A172 (cell line): ENCODE measurements at regions not wholly inside any gene's neighbourhood (a gene's known extent, or its start where the extent isn't known, plus 50 kb on each side); places are given as distances from the start of the nearest gene placed in this dataset.

Experiments used
- DNase-seq: peaks from one replicate; pipeline ENCODE4 v3.0.0-alpha.2; 2015; ENCODE audit warnings: low spot score

DNA sequence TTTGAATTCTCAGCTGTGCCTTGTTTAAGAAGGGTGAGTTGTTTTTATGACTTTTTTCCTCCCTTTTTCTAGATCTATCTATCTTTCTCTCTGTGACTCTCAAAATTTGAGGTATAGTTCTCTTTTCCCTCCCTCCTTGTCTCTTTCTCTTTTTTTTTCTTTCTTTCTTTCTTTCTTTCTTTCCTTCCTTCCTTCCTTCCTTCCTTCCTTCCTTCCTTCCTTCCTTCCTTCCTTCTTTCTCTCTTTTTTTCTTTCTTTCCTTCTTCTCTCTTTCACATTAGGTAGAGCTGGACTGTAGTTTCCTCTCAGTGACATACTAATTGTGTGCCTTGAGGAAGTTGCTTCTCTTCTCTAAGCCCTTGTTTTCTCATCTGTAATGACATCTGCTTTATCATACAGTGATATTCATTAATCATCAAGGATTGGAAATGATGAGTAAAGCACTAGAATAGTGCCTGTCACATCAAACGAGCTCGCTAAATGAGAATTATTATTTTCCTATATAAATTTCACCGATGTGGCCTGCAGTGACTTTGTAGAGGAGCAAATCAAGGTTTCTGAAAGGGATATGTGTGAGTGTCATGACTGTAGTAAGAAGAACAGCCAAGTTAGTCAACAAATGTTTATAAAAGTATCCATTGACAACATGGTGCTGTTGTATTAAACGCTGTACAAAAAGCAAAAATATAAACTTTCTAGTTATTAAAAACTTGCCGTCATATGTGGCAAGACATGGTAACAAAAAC lies 78.9 kb upstream of the SLC38A2 start:
- no peak for DNase-seq

DNA sequence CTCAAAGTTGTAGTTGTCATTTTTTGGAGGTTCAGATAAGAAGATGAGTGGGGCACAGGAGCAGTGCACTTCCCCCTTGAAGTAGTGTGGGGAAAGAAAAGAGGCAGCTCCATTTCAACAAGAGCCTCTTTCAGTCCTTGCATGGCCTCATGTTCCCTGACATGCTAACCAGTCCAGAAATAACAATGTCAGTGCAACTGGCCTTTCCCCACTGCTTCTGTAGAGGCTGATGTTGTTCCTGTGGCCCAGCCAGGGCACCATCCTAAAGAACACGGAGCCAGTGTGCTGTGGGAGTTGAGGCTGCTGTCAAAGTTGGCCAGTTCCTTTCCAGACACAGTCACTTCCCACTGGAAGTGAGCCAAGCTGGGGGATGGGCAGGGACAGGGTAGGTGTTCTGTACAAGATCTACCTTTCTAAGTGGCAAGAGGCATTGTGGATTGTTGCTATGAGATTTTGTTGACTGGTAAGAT lies 77.7 kb upstream of the SLC38A2 start:
- DNase-seq, result no peak

DNA sequence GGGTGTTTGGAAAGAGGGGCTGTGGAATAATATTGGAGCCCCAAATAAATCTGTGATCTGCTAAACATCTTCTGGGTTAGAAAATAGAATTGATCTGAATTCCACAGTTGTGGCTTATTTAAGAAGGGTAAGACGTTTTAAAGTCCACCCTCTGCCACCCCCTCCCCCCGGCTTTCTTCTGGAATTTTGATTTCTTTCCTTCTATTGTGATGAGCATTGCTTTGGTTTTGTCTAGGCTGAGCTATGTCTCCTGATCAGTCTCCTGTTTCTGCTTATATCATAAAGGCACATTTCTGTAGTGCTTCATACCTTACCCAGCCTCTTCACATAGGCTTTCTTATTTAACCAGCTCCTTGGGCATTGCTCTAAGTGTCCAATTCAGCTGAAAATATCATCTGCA lies 77.3 kb upstream of the SLC38A2 start:
- no peak for DNase-seq

DNA sequence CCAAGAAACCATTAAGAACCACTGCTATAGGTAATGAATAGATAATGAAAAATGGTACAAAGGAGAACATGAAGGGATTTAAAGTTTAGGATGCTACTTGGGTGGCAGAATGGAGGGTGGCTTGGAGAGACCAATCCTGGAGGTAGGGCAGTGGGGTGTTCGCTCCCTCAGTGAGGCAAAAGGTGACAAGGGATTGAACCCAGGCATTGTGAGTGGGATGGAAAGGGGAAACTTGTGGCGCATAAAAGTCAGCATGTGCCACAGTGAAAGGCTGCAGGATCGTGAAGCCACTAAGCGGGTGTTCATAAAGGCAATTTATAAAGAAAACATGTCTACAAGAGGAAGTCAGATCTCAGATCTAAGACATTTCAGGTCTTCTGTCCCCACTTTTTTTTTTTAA lies 76.7 kb upstream of the SLC38A2 start:
- no peak for DNase-seq

DNA sequence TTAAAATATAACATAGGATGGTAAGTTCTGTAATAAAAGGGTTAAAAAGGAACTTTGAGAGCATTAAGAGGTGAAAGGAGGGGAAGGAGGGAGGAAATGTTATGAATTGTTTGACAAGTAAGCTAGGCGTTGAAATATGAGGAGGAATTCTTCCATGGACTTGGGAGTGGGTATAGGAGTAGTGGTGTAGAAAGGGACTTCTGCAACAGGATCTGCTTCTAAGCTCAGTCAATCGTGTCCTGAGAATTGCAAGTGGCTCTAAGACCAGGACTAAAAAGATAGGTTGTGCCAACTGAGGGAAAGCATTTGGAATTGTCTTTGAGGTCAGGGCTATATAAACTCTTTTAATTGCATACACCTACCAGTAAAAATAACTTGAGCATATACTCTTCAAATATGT lies 74.1 kb upstream of the SLC38A2 start:
- no peak for DNase-seq

DNA sequence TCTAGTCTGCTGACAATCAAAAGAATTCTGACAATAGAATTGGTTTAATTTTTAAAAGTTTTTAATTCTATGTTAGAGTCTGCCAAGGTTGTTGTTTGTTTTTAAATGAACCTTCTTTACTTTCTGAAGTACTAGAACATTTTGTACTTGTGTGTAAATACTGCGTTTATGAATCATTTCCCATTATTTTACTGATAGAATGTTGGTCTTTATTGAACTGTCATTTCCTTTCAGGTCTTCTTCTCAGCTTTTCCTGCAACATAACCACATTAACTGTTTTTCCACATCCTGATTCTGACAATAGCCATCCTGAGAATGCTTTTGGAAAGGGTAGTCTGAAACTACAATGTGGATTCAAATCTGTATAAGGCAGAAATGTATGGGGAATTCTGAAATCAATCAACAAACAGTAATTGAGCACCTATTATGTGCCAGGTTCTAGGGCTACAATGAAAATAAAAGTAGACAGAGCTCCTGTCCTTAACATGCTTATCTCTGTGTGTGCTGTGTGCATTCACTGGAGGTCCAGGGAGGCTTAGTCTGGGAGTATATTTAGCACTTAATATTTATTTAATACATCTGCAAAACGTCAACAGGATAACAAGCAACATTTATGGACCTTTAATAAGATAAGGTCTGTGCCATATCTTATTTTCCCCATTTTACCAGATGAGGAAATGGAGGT lies 73.1 kb upstream of the SLC38A2 start:
- no peak for DNase-seq

DNA sequence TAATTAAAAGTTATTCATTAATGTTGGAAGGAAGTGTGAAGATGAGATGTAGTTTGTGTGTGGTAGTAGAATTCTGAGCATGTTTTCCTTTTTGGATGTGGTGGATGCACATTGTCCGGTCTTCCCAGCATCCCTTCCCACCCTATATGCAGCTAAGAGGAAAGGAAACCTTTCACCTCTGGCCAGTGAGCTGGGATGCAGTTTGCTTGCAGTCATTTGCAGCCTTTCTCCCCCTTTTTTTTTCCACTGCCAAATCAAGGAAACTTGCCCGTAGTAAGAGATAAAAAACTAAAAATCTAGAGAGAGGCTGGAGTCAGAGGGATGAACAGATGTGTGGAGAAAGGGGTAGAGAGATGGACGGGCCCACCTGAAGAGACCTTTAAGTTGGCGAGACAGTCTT lies 72.5 kb upstream of the SLC38A2 start:
- no peak for DNase-seq

DNA sequence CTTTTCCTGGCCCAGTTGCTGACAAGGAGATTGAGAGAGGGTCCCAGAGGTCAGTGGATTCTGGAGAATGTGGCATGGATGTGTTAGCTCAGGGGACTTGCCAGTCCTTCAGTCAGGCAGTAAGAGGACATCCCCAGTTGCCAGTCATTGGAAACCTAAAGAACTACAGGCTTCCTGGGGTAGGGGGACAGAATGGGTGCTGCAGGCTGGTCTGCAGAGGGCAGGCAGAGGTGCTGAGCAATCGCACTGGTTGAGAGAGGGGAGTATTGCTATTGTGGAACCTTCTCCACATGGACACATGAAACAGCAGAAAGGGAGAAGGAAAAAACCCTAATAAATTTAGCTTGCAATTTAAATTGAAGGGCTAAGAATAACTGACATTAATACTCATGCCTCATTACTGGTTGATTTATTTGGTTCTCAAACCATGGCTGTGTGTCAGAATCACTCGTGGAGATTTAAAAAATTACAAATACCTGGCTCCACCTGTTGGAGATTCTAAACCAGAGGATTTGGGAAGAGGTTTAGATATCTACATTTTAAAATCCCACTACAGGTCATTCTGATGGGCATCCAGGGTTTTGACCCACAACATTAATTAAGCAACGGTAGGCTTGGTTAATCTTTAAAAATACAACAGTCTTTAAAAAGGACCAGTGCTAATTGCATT lies 71.2 kb upstream of the SLC38A2 start:
- DNase-seq, result no peak

DNA sequence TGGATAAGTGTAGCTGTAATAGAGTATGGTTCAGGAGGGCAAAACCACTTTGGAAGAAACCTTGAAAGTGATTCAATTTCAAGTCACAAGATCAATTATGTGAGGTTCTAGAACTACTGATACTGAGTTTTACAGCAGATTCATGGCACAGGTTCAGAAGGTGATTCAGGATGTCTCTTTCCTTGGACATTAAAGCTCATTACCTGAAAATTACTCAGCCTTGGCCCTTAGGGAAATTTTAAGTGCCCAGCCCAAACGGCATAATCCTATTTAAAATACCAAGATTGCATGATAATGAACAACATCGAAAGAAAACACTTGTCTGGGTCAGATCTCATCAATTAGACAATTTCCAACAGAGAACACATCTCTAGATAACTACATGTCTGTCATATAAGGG lies 70.2 kb upstream of the SLC38A2 start:
- DNase-seq, result no peak

DNA sequence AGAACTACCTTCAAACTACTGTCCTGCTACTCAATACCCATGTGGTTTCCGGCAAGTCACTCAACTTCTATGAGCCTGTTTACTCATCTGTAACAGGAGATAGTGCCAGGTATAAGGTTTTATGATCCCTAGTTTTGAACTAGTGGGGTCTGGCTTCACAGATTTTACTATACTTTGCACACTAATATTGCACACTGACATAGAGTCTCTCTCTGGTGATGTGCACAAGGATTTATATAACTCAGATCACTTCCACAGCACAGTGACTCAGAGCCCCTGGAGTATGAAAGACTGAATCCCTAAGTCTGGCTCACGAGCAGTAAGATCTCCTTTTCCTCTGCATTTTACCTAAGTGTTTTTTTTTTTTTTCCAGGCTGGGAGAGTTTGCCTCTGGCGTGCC lies 69.7 kb upstream of the SLC38A2 start:
- no peak for DNase-seq

DNA sequence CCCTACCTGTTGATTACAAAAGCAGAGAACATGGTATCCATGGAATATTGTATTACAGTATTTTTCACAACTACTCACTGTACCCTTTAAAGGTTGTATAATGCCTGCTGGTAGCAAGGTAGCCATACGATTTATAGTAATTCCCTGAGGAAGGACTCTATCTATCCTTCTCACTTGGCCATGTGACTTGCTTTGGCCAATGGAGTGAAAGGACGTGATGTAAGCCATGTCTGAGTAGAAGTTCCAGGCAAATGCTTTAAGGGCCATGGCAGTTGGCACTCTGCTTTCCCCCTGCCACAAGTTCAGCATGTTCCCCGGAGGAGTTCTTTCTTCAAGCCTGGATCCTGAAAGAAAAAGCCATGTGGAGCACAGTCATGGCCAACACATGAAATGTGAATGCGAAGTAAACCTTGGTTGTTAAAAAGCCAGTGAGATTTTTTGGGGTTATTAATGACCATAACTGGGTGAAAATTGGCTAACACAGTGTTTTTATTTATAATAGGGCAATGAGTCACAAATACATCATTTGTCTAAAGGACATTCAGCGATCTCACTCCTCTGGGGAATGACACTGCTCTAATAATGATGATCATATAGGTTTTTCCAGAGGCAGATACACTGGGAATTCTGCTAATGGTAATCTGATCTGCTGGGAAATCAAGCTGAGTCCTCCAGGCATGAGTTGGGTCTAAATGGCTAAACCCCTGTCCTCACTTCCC lies 67.4 kb upstream of the SLC38A2 start:
- no peak for DNase-seq

DNA sequence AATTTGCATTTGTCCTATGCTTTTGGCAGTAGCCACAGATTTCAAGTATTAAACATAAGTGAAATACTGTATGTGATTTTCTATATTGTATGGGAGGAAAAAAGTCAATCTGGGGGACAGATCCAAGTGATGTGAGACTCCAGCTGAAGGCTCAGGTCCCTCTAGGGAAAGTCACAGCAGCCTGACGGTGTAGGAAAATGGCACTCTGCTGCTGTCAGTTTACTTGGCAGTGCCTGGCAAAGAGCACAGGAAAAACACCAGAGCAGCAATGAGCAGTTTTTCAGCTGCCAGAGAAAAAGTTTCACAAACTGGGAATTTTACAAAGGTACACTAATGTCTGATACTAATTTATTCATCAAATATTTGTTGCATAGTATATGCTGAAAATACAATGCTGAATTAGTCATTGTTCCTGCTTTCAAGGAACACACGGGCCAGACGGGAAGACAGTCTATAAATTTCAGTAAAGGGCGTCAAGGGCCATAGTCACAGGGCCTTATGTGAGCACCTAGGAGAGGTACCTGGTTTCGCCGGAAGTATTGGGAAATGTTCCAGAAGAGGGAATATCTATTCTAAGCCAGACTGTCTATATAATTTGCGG lies 66.2 kb upstream of the SLC38A2 start:
- no peak for DNase-seq

DNA sequence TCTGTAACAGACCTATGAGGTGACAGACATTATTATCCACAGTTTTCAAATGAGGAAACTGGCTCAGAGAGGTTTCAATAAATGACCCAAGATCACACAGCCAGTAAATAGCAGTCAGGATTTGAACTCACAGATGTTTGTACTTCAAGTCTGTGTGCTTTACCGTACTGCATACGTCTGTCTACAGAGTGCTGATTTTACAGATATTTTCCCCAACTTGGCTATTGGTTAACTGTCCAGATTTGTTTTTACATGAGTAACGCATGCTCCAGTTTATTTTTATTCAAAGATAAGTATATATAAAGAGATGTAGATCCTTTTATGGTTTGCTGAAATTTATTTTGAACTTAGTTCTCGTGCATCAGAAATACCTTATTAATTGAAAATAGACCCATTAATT lies 65.7 kb upstream of the SLC38A2 start:
- DNase-seq, result no peak

DNA sequence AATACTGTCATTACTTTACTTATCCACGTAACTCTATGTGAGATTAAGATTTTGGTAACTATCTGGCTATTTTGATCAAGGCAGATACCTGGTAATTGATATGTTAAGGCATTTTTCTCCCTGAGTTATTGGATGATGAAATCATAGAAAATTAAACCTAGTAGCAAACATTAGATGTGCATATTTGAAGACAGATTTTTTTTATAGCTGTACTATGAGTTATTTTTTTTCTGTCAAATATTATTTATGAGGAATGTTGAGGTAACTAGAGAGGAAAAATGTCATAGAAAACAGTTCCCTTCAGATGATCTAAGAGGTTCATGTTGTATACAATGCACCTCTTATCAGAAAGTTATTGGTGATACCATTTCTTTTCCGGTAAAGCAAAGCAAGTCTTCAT lies 64.9 kb upstream of the SLC38A2 start:
- no peak for DNase-seq

DNA sequence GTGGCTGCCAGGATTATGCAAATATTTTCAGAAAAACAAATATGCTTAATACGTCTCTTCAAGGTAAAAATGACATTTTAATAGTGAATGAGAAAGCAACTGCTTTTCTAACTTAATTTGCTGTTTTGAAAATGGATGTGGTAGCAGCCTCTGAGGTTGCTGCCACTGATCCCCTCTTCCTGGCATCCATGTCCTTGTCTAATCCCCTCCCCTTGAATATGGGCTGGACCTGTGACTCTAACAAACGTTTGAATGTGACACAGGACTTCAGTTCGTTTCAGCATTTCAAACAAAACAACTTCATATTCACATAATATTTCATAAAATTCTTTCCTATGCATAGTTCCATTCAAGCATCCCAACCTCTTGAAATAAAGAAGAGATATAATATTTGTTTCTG lies 64.2 kb upstream of the SLC38A2 start:
- no peak for DNase-seq

DNA sequence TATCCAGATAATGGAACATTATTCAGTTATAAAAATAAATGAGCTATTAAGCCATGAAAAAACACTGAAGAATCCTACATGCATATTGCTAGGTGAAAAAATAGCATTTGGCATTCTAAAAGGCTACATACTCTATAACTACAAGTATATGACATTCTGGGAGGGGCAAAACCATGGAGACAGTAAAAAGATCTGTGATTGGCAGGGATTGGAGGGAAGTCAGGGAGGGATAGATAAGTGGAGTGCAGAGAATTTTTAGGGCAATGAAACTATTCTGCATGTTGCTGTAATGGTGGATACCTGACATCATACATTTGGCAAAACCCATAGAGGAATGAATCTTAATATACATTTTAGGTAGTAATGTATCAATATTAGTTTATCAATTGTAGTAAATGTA lies 63.1 kb upstream of the SLC38A2 start:
- DNase-seq, result no peak

DNA sequence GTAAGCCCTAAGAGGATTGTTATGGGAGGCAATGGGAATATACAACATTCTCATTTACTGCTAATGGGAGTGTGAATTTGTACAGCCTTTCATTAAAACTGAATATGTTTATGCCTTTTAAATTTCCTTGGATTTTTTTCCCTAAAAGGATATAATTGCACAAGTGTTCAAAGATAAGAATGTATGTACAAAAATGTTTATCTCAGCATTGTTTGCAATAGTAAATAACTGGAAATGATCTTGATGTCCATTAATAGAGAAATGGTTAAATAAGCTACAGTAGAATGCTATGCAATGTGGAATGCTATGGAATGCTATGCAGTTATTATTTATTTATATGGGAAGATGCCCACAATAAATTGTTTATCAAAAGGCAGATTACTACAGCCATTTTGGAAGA lies 62.5 kb upstream of the SLC38A2 start:
- no peak for DNase-seq

DNA sequence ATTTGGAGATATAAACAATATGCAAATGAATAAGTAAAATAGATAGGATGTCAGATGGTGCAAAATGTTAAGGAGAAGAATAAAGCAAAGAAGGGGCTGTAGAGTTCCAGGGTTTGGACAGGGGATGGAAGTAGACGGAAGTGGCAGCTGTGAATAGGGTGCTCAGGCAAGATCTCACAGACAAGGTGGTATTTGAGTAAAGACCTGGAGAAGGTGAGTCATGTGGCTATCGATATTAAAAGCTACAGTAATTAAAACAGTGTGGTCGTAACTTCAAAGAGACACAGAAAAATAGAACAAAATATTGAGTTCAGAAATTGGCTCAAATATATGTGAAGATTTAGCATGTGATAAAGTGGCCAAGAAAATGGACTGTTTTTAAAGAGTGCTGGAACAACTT lies 61.3 kb upstream of the SLC38A2 start:
- DNase-seq, result no peak

DNA sequence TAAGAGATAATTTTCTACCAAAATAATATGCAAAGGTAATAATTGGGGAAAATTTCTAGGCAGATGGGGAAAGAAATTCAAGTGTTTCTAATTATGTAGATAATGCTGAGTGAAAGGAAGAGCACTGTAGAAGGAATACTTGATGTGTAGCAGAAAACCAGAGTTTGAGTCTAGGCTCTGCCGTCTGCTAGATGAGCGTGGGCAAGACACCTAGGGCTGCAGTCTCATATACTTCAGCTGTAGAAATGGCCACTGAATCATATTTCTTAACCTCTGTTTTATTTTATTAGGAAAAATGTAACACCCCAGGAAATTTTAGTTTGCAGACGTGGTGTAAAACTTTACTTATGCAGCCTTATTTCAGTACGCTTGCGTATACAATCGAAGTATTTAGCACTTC lies 59.8 kb upstream of the SLC38A2 start:
- no peak for DNase-seq

DNA sequence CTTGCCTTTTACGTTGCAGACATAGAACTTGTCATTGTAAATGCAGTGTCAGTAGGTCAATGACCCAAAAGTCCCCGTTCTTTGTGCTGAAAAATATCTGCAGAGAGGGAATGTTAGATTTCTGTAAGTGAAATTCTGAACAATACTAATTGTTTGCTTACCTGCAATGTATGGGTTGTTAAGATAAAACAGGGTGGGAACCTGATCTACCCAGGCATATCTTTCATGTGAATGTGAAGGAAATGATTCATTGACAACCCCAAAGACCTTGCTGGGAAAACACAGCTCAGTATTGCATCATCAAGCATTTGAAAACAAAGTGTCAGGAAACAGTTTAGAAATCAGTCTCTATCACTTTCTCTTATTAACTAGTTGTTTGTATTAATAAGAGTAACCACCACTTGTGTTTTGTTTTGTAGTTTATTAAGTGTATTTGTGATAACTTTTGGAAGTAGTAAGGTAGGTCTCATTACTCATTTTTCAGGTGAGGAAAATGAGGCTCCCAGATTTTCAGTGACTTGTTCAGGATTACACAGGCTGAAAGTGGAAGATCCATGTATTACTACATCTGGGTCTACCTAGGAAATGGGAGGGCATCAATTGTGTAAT lies 57.9 kb upstream of the SLC38A2 start:
- peak; percentile 85 for DNase-seq
